Hepatocyte (in vitro differentiated cells): ENCODE measurements at regions not wholly inside any gene's neighbourhood (a gene's known extent, or its start where the extent isn't known, plus 50 kb on each side); places are given as distances from the start of the nearest gene placed in this dataset.
"Not testable (repeated sequence)": the region's sequence is repeated elsewhere in the genome, so short reads cannot be mapped to it uniquely, and the experiment has no call there.

ENCODE experiments used
- DNase-seq: peaks from one replicate; pipeline ENCODE4 v3.0.0-alpha.2; 2016; ENCODE audit warnings: low spot score
- H2AFZ ChIP-seq: fragments of 200-600 bp; sonication (generic); 2 replicates; pipeline ENCODE4 v1.6.0; 2016; ENCODE audit warnings: antibody characterized with exemption, mild to moderate bottlenecking
- H3K27ac ChIP-seq: fragments of 200-600 bp; sonication (generic); 2 replicates; pipeline ENCODE4 v1.5.1; 2016; ENCODE audit warnings: mild to moderate bottlenecking
- H3K27me3 ChIP-seq: fragments of 200-600 bp; sonication (generic); 2 replicates; pipeline ENCODE4 v1.6.1; 2016
- H3K36me3 ChIP-seq: fragments of 200-600 bp; sonication (generic); replicated peaks from 2 replicates; pipeline ENCODE4 v1.5.1; 2016; ENCODE audit warnings: low read depth; ENCODE audit not compliant: insufficient read depth
- H3K4me1 ChIP-seq: fragments of 200-600 bp; sonication (generic); 2 replicates; pipeline ENCODE4 v1.5.1; 2016; ENCODE audit warnings: mild to moderate bottlenecking, moderate library complexity; ENCODE audit not compliant: insufficient read depth
- H3K4me2 ChIP-seq: fragments of 200-600 bp; sonication (generic); 2 replicates; pipeline ENCODE4 v1.6.0; 2016
- H3K4me3 ChIP-seq: fragments of 200-600 bp; sonication (generic); 2 replicates; pipeline ENCODE4 v1.5.1; 2016; ENCODE audit warnings: mild to moderate bottlenecking
- H3K79me2 ChIP-seq: fragments of 200-600 bp; sonication (generic); 2 replicates; pipeline ENCODE4 v1.6.0; 2017; ENCODE audit warnings: mild to moderate bottlenecking
- H3K9me2 ChIP-seq: fragments of 200-600 bp; sonication (generic); replicated peaks from 2 replicates; pipeline ENCODE4 v1.6.0; 2017; ENCODE audit warnings: mild to moderate bottlenecking; ENCODE audit not compliant: insufficient read depth
- H3K9me3 ChIP-seq: fragments of 200-600 bp; sonication (generic); 2 replicates; pipeline ENCODE4 v1.5.1; 2016; ENCODE audit warnings: low read depth, mild to moderate bottlenecking
- H4K20me1 ChIP-seq: fragments of 200-600 bp; sonication (generic); 2 replicates; pipeline ENCODE4 v1.6.0; 2016; ENCODE audit warnings: mild to moderate bottlenecking; ENCODE audit not compliant: insufficient read depth, poor library complexity, severe bottlenecking
- CTCF ChIP-seq: fragments of 200-600 bp; sonication (generic); IDR thresholded peaks from 2 replicates; pipeline ENCODE4 v1.5.1; 2016; ENCODE audit warnings: antibody characterized with exemption, mild to moderate bottlenecking; ENCODE audit not compliant: poor library complexity
- EZH2 ChIP-seq: fragments of 200-600 bp; sonication (generic); IDR thresholded peaks from 2 replicates; pipeline ENCODE4 v1.6.1; 2016; ENCODE audit warnings: antibody characterized with exemption, mild to moderate bottlenecking, borderline replicate concordance
- EZH2phosphoT487 ChIP-seq: fragments of 200-600 bp; sonication (generic); IDR thresholded peaks from one replicate; pipeline ENCODE4 v1.6.1; 2018; ENCODE audit warnings: antibody characterized with exemption, mild to moderate bottlenecking, low read depth, moderate library complexity; ENCODE audit not compliant: unreplicated experiment, severe bottlenecking
- WGBS: methylation state at CpG from one replicate; pipeline ENCODE4 v1.1.6; 2016; ENCODE audit warnings: low lambda C conversion rate; ENCODE audit errors: missing lambda C conversion rate; 5-methylcytosine and 5-hydroxymethylcytosine counted together

- DNase-seq: no peak
- H3K9me3 ChIP-seq: no peaks in the 10 kb centered on the region
- no peaks in the 10 kb centered on the region for H3K9me2 ChIP-seq
- no peaks in the 10 kb centered on the region for H3K79me2 ChIP-seq
- no peaks in the 10 kb centered on the region for H3K4me1 ChIP-seq
- H3K4me3 ChIP-seq: no peak overlapping the region
- no peak overlapping the region for H3K4me2 ChIP-seq
- WGBS: 99% methylated on average over 3 of the region's 3 CpGs
- TF ChIP-seq EZH2phosphoT487 (no peak), EZH2 (no peak), CTCF (no peak)
- no peak overlapping the region for H3K27ac ChIP-seq
- H3K27me3 ChIP-seq: no peaks in the 10 kb centered on the region
- H4K20me1 ChIP-seq: no peaks in the 10 kb centered on the region
- H3K36me3 ChIP-seq: no peaks in the 10 kb centered on the region
- no peak overlapping the region for H2AFZ ChIP-seq
Observed at GRCh38 chr11:88061111-88061510, 114.1 kb downstream of the RAB38 start.

GRCh38 chr11:88059326-88059725, 115.9 kb downstream of the RAB38 start:
- H3K4me3 ChIP-seq: no peak overlapping the region
- H3K9me2 ChIP-seq: no peaks in the 10 kb centered on the region
- DNase-seq: no peak
- no peaks in the 10 kb centered on the region for H3K4me1 ChIP-seq
- no peaks in the 10 kb centered on the region for H3K9me3 ChIP-seq
- no peaks in the 10 kb centered on the region for H3K27me3 ChIP-seq
- no peak overlapping the region for H3K27ac ChIP-seq
- H3K4me2 ChIP-seq: no peak overlapping the region
- H4K20me1 ChIP-seq: no peaks in the 10 kb centered on the region
- no peak overlapping the region for H2AFZ ChIP-seq
- TF ChIP-seq EZH2phosphoT487 (no peak), EZH2 (no peak), CTCF (no peak)
- no peaks in the 10 kb centered on the region for H3K79me2 ChIP-seq
- H3K36me3 ChIP-seq: no peaks in the 10 kb centered on the region

- H3K9me3 ChIP-seq: no peaks in the 10 kb centered on the region
- H3K9me2 ChIP-seq: no peaks in the 10 kb centered on the region
- H2AFZ ChIP-seq: no peak overlapping the region
- no peak overlapping the region for H3K4me2 ChIP-seq
- H3K27me3 ChIP-seq: no peaks in the 10 kb centered on the region
- H3K79me2 ChIP-seq: no peaks in the 10 kb centered on the region
- H3K4me3 ChIP-seq: no peak overlapping the region
- no peak for DNase-seq
- WGBS: 80% methylated on average over 2 of the region's 2 CpGs
- H4K20me1 ChIP-seq: no peaks in the 10 kb centered on the region
- H3K27ac ChIP-seq: no peak overlapping the region
- H3K36me3 ChIP-seq: no peaks in the 10 kb centered on the region
- TF ChIP-seq EZH2phosphoT487 (no peak), EZH2 (no peak)
- no peaks in the 10 kb centered on the region for H3K4me1 ChIP-seq
Observed at GRCh38 chr11:88051396-88051795, 123.8 kb downstream of the RAB38 start.

- Histone ChIP-seq H3K4me3 (no peak overlapping the region), H3K27ac (no peak overlapping the region), H4K20me1 (no peaks in the 10 kb centered on the region), H3K79me2 (no peaks in the 10 kb centered on the region), H3K4me2 (no peak overlapping the region), H3K9me3 (no peaks in the 10 kb centered on the region), H3K4me1 (no peaks in the 10 kb centered on the region), H3K9me2 (no peaks in the 10 kb centered on the region), H2AFZ (no peak overlapping the region), H3K36me3 (no peaks in the 10 kb centered on the region), H3K27me3 (no peaks in the 10 kb centered on the region)
- 80% methylated on average over 2 of the region's 2 CpGs for WGBS
- TF ChIP-seq EZH2: no peak
- DNase-seq: no peak
Observed at GRCh38 chr11:88050247-88050646, 125.0 kb downstream of the RAB38 start.

- not testable (repeated sequence) for H3K9me3 ChIP-seq, H4K20me1 ChIP-seq, H2AFZ ChIP-seq, H3K4me3 ChIP-seq, H3K27me3 ChIP-seq, H3K27ac ChIP-seq, H3K4me1 ChIP-seq, DNase-seq, H3K4me2 ChIP-seq, H3K9me2 ChIP-seq, H3K79me2 ChIP-seq, H3K36me3 ChIP-seq
- WGBS: 89% methylated on average over 11 of the region's 11 CpGs
Observed at GRCh38 chr11:88045288-88045687, 130.0 kb downstream of the RAB38 start.

- DNase-seq, H4K20me1 ChIP-seq, H3K27me3 ChIP-seq, H3K4me3 ChIP-seq, H2AFZ ChIP-seq, H3K9me2 ChIP-seq, H3K4me2 ChIP-seq, H3K9me3 ChIP-seq, H3K79me2 ChIP-seq, H3K36me3 ChIP-seq, H3K4me1 ChIP-seq, H3K27ac ChIP-seq: not testable (repeated sequence)
- WGBS: 39% methylated on average over 5 of the region's 5 CpGs
Observed at GRCh38 chr11:88044658-88045057, 130.6 kb downstream of the RAB38 start.
